ENCODE measurements at regions not wholly inside any gene's neighbourhood (a gene's known extent, or its start where the extent isn't known, plus 50 kb on each side); places are given as distances from the start of the nearest gene placed in this dataset.

DNA sequence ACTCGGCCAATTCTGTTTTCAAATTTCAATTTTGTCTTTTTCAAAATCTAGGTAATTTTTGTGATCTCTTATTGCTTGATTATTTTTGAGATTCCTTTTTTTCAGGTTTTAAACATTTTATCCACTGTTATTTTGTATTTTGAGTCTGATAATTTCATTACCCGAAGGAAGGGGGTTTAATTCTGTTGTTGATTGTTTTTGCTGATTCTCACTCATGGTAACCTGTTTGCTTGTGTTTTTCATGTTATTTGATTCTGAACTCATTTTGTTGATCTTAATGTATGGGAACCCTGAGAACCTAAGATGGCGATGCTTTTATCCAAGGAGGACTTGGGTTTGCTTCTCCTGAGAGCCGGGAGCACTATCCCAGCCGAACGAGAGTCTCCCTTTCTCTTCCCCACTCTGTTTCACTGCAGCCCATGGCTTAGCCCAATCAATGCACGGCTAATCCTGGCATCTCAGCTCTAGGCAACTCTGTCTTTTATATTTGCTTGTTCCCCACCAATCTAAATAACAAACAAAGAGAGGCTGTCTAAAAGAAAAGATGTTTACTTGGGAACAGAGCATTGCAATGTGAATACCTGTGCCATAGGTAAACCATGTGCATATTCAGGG is 73.2 kb upstream of the ZCCHC2 start:
- no peak overlapping the region for H3K4me3 ChIP-seq (replicated peaks in 1 of 3)
- H3K9me3 ChIP-seq = no peaks in the 10 kb centered on the region
- peaks cover 0 to 9% of the 10 kb centered on the region in 2 donors for H3K4me1 ChIP-seq
- no peak for DNase-seq
- no peak for TF ChIP-seq POLR2A (IDR thresholded peaks at IDR 0.05)
- TF ChIP-seq, protein P1, sequence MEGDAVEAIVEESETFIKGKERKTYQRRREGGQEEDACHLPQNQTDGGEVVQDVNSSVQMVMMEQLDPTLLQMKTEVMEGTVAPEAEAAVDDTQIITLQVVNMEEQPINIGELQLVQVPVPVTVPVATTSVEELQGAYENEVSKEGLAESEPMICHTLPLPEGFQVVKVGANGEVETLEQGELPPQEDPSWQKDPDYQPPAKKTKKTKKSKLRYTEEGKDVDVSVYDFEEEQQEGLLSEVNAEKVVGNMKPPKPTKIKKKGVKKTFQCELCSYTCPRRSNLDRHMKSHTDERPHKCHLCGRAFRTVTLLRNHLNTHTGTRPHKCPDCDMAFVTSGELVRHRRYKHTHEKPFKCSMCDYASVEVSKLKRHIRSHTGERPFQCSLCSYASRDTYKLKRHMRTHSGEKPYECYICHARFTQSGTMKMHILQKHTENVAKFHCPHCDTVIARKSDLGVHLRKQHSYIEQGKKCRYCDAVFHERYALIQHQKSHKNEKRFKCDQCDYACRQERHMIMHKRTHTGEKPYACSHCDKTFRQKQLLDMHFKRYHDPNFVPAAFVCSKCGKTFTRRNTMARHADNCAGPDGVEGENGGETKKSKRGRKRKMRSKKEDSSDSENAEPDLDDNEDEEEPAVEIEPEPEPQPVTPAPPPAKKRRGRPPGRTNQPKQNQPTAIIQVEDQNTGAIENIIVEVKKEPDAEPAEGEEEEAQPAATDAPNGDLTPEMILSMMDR (IDR thresholded peaks at IDR 0.05) = no peak
- intact Hi-C loops (cut with DNase I) = no loop called here
- no peak overlapping the region for H3K27ac ChIP-seq
- no peaks in the 10 kb centered on the region for H3K36me3 ChIP-seq
- no peaks in the 10 kb centered on the region for H3K27me3 ChIP-seq
- WGBS, 2 donors = 93 to 94% methylated on average over 7 of the region's 7 CpGs

DNA sequence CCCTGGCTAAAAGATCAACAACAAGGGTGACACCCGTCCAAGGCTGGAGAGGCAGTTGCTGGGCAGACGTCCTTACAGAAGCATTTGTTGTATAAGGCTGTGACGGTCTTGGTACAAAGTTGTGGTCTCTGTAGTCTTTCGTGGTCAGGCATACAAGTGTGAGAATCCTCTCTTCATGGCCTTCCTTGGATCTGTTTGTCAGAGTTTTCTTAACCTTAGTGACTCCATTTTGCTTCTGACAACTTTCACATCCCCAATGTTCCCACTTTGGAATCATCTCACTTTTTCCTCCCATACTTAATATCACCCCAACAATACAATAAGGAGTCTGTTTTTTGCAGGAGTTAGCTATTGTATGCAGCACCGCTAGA is 72.7 kb upstream of the ZCCHC2 start:
- H3K27me3 ChIP-seq = no peaks in the 10 kb centered on the region
- DNase-seq = no peak
- peaks cover 0 to 9% of the 10 kb centered on the region in 2 donors for H3K4me1 ChIP-seq
- 81 to 87% methylated on average over 5 of the region's 5 CpGs for WGBS, 2 donors
- TF ChIP-seq, protein P1 (IDR thresholded peaks at IDR 0.05) = no peak
- no peak for TF ChIP-seq POLR2A (IDR thresholded peaks at IDR 0.05)
- H3K36me3 ChIP-seq = no peaks in the 10 kb centered on the region
- H3K9me3 ChIP-seq = no peaks in the 10 kb centered on the region
- intact Hi-C loops (cut with DNase I) = no loop called here
- no peak overlapping the region for H3K27ac ChIP-seq
- H3K4me3 ChIP-seq (replicated peaks in 1 of 3) = no peak overlapping the region

DNA sequence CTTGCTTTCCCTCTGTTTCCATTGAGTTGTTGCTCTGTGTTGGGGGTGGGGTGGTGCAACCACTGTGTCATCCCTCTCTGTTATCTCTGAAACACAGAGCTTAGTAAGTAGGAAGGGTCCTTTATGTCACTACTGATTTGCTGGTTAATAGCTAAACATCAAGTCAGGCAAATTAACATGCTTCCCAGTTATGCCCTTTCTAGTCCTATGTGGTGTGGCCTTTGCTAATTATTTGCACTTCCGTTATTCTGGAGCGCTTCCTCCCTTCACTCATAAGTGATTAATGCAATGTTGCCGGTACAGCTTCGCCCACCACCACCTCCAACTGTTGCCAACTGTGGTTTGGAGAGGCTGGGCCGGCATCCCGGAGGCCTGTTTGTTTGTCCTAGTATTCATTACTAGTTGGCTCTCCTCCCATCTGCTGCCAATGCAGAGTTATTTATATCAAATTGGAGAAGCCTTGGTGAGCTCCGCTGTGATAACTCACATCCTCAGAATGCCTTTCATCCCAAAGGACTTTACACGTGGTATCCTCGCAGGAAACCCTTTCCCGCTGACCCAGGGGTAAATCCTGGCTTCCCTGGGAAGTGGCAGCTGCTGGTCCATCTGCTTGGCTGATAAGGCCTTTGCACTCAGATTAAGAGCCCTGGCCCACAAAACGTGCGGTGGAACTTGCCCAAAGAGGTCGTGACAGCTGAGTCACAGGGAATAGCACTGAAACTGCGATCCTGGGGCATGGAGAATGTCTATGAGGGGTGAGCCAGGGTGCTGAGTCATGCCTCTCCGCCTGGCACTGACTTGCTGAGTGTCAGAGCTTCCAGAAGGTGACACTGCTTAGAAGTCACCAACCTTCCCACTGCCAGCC is 72.0 kb upstream of the ZCCHC2 start:
- H3K27ac ChIP-seq = peak overlapping the region in 2 of 3 donors; percentile 10 to 29
- WGBS, 2 donors = 49 to 53% methylated on average over 15 of the region's 15 CpGs
- H3K27me3 ChIP-seq = no peaks in the 10 kb centered on the region
- no peak overlapping the region for H3K4me3 ChIP-seq (replicated peaks in 1 of 3)
- intact Hi-C loops (cut with DNase I) = no loop called here
- TF ChIP-seq POLR2A (IDR thresholded peaks at IDR 0.05) = no peak
- TF ChIP-seq, protein P1 (IDR thresholded peaks at IDR 0.05) = no peak
- H3K4me1 ChIP-seq = peaks cover 0 to 9% of the 10 kb centered on the region in 2 donors
- DNase-seq = peak; percentile 30 to 50
- H3K36me3 ChIP-seq = no peaks in the 10 kb centered on the region
- H3K9me3 ChIP-seq = no peaks in the 10 kb centered on the region

DNA sequence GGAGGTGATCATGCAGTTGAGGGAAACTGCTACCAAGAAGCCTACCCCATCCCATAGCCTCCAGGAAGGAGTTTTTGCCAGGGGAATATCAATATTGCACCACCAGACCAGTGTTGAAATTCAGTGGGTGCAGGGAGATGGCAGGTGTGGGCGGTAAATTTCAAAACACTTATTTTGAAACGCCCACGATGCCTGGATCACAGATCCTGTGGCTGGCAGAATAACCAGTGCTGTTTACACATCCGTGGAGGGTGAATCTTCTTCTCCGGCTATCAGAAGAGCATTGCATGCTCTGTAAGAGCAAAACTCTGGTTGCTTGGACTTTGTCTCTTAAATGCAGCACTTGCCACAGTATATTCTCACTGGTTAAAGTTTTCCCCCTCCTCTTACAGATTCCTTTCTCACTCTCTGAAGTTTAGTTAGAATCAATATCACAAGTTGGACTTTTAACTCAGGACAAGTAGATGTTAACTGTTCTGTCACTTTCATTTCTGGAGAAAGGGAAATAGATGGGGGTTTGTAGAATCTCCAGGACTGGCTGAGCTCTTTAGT is 70.5 kb upstream of the ZCCHC2 start:
- no peak overlapping the region for H3K27ac ChIP-seq
- no peaks in the 10 kb centered on the region for H3K27me3 ChIP-seq
- H3K4me3 ChIP-seq (replicated peaks in 1 of 3) = no peak overlapping the region
- intact Hi-C loops (cut with DNase I) = no loop called here
- no peak for DNase-seq
- TF ChIP-seq, protein P1 (IDR thresholded peaks at IDR 0.05) = no peak
- no peak for TF ChIP-seq POLR2A (IDR thresholded peaks at IDR 0.05)
- H3K4me1 ChIP-seq = peaks cover 0 to 11% of the 10 kb centered on the region in 2 donors
- no peaks in the 10 kb centered on the region for H3K9me3 ChIP-seq
- no peaks in the 10 kb centered on the region for H3K36me3 ChIP-seq
- WGBS, 2 donors = 81 to 84% methylated on average over 5 of the region's 5 CpGs

DNA sequence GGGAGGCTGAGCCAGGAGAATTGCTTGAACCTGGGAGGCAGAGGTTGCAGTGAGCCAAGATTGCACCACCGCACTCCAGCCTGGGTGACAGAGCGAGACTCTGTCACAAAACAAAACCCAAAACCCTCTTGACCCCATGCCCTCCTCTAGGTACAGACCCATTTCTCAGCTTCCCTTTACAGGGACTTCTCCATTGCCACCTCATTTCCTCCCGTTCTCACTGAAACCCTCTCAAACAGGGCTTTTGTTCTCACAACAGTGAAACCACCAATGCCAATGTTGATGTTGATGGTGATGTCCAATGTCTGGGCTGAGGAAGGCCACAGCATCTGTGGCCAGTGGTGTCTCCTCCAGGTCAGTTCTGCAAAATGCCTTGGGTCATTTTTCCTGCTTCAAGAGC is 69.0 kb upstream of the ZCCHC2 start:
- intact Hi-C loops (cut with DNase I) = no loop called here
- Histone ChIP-seq H3K4me1 (peaks cover 0 to 17% of the 10 kb centered on the region in 2 donors), H3K36me3 (no peaks in the 10 kb centered on the region), H3K27me3 (no peaks in the 10 kb centered on the region), H3K9me3 (no peaks in the 10 kb centered on the region), H3K27ac (no peak overlapping the region), H3K4me3 (replicated peaks in 1 of 3) (no peak overlapping the region)
- TF ChIP-seq POLR2A (IDR thresholded peaks at IDR 0.05) = no peak
- TF ChIP-seq, protein P1 (IDR thresholded peaks at IDR 0.05) = no peak
- 91% methylated on average over 3 of the region's 3 CpGs for WGBS, 2 donors
- DNase-seq = no peak

All from thyroid gland (tissue), 4 donors.